HepG2 (cell line): ENCODE measurements at regions not wholly inside any gene's neighbourhood (a gene's known extent, or its start where the extent isn't known, plus 50 kb on each side); places are given as distances from the start of the nearest gene placed in this dataset.

Experiments
- THAP11 ChIP-seq: IDR thresholded peaks from 2 replicates; pipeline ENCODE4 v1.6.1; 2016; ENCODE audit warnings: missing biosample characterization, missing genetic modification reagents
- TF ChIP-seq, protein P1 (sequence below): sonication (generic); formaldehyde crosslinking; IDR thresholded peaks from 2 replicates; pipeline ENCODE4 v1.4.0; 2020; ENCODE audit warnings: mild to moderate bottlenecking, missing genetic modification reagents
- TF ChIP-seq, protein P2 (sequence below): sonication (generic); formaldehyde crosslinking; IDR thresholded peaks from 2 replicates; pipeline ENCODE4 v1.5.0; 2020; ENCODE audit warnings: missing genetic modification reagents, mild to moderate bottlenecking, borderline replicate concordance

DNA sequence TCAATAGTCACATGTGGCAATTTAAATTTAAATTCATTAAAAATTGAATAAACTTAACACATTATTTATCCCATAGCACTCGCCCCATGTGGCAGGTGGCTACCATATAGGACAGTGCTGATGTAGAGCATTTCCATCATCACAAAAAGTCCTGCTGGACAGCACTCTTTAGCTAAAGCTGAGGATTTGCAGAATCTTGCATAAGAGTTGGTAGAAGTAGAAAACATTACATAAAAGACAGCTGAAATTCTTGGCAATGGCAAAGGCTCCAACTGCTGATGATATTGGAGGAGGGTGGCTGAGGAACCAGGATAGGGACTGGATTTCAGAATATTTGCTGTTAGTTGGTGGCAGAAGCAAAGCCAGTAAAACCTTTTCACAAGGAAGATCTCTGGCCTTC, 230.7 kb upstream of the SATB1 start (continued):
- TF ChIP-seq, protein P1, sequence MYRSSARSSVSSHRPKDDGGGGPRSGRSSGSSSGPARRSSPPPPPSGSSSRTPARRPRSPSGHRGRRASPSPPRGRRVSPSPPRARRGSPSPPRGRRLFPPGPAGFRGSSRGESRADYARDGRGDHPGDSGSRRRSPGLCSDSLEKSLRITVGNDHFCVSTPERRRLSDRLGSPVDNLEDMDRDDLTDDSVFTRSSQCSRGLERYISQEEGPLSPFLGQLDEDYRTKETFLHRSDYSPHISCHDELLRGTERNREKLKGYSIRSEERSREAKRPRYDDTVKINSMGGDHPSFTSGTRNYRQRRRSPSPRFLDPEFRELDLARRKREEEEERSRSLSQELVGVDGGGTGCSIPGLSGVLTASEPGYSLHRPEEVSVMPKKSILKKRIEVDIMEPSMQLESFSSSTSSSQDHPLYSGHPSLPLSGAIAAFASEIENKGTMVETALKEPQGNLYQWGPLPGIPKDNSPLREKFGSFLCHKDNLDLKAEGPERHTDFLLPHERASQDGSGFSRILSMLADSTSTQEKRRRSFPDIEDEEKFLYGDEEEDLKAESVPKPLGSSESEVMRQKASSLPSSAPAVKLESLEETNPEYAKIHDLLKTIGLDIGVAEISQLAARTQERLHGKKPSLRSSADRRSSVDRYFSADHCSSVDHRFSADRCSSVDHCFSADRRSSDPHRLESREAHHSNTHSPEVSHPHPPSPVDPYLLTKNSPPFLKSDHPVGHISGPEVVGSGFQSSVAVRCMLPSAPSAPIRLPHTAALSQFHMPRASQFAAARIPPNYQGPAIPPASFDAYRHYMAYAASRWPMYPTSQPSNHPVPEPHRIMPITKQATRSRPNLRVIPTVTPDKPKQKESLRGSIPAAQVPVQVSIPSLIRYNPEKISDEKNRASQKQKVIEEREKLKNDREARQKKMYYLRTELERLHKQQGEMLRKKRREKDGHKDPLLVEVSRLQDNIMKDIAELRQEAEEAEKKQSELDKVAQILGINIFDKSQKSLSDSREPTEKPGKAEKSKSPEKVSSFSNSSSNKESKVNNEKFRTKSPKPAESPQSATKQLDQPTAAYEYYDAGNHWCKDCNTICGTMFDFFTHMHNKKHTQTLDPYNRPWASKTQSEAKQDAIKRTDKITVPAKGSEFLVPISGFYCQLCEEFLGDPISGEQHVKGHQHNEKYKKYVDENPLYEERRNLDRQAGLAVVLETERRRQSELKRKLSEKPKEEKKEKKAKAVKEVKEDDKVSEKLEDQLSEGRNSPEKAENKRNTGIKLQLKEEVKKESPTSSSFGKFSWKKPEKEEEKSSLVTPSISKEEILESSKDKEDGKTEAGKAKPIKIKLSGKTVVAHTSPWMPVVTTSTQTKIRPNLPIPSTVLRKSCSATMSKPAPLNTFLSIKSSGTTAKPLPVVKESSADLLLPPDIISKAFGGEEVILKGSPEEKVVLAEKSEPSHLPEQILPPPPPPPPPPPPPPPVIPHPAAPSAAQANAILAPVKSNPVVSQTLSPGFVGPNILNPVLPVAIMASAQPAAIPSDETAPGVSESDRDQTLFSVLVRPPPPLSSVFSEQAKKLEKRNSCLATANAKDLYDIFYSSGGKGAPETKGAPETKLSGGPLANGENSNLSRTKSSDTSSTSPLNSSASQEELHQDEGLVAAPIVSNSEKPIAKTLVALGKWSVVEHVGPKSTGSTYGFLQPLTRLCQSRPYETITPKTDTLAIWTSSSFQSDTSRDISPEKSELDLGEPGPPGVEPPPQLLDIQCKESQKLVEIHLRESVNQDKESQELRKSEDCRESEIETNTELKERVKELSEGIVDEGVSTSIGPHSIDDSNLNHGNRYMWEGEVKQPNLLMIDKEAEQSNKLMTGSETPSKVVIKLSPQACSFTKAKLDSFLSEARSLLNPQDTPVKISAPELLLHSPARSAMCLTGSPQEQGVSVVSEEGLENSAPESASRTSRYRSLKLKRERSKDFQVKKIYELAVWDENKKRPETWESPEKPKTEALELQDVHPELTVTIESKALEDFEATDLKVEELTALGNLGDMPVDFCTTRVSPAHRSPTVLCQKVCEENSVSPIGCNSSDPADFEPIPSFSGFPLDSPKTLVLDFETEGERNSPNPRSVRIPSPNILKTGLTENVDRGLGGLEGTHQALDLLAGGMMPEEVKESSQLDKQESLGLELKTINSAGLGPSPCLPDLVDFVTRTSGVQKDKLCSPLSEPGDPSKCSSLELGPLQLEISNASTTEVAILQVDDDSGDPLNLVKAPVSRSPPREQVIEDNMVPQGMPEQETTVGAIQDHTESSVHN (CRISPR knock-in tag): no peak
- TF ChIP-seq, protein P2, sequence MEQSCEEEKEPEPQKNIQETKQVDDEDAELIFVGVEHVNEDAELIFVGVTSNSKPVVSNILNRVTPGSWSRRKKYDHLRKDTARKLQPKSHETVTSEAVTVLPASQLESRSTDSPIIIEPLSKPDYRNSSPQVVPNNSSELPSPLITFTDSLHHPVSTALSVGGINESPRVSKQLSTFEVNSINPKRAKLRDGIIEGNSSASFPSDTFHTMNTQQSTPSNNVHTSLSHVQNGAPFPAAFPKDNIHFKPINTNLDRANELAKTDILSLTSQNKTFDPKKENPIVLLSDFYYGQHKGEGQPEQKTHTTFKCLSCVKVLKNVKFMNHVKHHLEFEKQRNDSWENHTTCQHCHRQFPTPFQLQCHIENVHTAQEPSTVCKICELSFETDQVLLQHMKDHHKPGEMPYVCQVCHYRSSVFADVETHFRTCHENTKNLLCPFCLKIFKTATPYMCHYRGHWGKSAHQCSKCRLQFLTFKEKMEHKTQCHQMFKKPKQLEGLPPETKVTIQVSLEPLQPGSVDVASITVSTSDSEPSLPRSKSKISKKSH (CRISPR knock-in tag): no peak
- no peak for TF ChIP-seq THAP11 (CRISPR knock-in tag)
- TF ChIP-seq, all 625 proteins: peak for 0
